ENCODE measurements at regions not wholly inside any gene's neighbourhood (a gene's known extent, or its start where the extent isn't known, plus 50 kb on each side); places are given as distances from the start of the nearest gene placed in this dataset.

GRCh38 chr5:175378444-175379028, 65.4 kb downstream of the DRD1 start:
- Mint-ChIP-seq H3K9me3 (peaks cover 5% of the 10 kb centered on the region), H3K4me3 (no peak overlapping the region), H3K36me3 (ENCODE audit: low read depth) (no peaks in the 10 kb centered on the region), H3K27ac (ENCODE audit: unreplicated experiment) (no peak overlapping the region), H3K27me3 (ENCODE audit: low read depth) (peaks cover 15% of the 10 kb centered on the region), H3K4me1 (peaks cover 8% of the 10 kb centered on the region)
- TF ChIP-seq CTCF (conservative IDR thresholded peaks at IDR 0.05): no peak
- DNase-seq (ENCODE audit: low read depth, low spot score): no peak

GRCh38 chr5:175377816-175378215, 66.2 kb downstream of the DRD1 start:
- Mint-ChIP-seq H3K36me3 (ENCODE audit: low read depth) (no peaks in the 10 kb centered on the region), H3K4me3 (no peak overlapping the region), H3K9me3 (peaks cover 5% of the 10 kb centered on the region), H3K4me1 (peaks cover 1% of the 10 kb centered on the region), H3K27me3 (ENCODE audit: low read depth) (peaks cover 15% of the 10 kb centered on the region), H3K27ac (ENCODE audit: unreplicated experiment) (no peak overlapping the region)
- no peak for TF ChIP-seq CTCF (conservative IDR thresholded peaks at IDR 0.05)
- DNase-seq (ENCODE audit: low read depth, low spot score): no peak

- Mint-ChIP-seq H3K36me3 (ENCODE audit: low read depth) (no peaks in the 10 kb centered on the region), H3K9me3 (peaks cover 5% of the 10 kb centered on the region), H3K4me1 (no peaks in the 10 kb centered on the region), H3K27ac (ENCODE audit: unreplicated experiment) (no peak overlapping the region), H3K4me3 (no peak overlapping the region), H3K27me3 (ENCODE audit: low read depth) (peaks cover 12% of the 10 kb centered on the region)
- DNase-seq (ENCODE audit: low read depth, low spot score): no peak
- TF ChIP-seq CTCF (conservative IDR thresholded peaks at IDR 0.05): no peak
Observed at GRCh38 chr5:175374166-175374875, 69.7 kb downstream of the DRD1 start.

DNA sequence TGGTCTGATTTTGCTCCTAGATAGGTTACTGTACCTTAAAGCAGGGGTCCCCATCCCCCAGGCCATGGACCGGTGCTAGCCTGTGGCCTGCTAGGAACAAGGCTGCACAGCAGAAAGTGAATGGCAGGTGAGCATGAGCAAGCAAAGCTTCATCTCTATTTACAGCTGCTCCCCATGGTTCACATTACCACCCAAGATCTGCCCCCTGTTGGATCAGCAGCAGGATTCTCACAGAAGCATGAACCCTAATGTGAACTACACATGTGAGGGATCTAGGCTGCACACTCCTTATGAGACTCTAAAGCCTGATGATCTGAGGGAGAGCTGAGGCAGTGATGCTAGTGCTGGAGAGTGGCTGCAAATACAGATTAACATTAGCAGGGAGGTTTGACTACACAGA, 78.1 kb downstream of the DRD1 start:
- Mint-ChIP-seq H3K4me1 (no peaks in the 10 kb centered on the region), H3K36me3 (ENCODE audit: low read depth) (no peaks in the 10 kb centered on the region), H3K27ac (ENCODE audit: unreplicated experiment) (no peak overlapping the region), H3K9me3 (no peaks in the 10 kb centered on the region), H3K4me3 (no peak overlapping the region), H3K27me3 (ENCODE audit: low read depth) (peaks cover 19% of the 10 kb centered on the region)
- no peak for DNase-seq (ENCODE audit: low read depth, low spot score)
- TF ChIP-seq CTCF (conservative IDR thresholded peaks at IDR 0.05): no peak

DNA sequence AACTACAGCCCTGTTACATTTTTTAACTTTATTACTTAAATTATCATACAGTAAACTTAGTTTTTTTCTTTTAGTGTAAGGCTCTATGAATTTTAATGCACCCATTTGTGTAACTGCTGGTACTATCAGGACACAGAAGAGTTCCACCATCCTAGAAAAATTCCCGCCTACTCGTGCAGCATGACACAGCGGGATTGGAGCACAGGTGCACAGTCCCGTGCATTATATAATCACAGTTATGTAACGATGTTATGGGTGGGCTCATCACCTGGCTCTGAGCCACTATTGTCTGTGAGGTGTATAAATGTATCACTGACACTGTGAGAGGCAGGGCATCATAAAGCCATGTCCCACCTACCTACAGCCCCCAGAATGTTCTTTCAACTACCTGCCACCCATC, 80.7 kb downstream of the DRD1 start:
- Mint-ChIP-seq H3K27ac (ENCODE audit: unreplicated experiment) (no peak overlapping the region), H3K9me3 (no peaks in the 10 kb centered on the region), H3K4me3 (no peak overlapping the region), H3K4me1 (no peaks in the 10 kb centered on the region), H3K36me3 (ENCODE audit: low read depth) (no peaks in the 10 kb centered on the region), H3K27me3 (ENCODE audit: low read depth) (peaks cover 23% of the 10 kb centered on the region)
- TF ChIP-seq CTCF (conservative IDR thresholded peaks at IDR 0.05): no peak
- no peak for DNase-seq (ENCODE audit: low read depth, low spot score)

Measured in neural crest cell (in vitro differentiated cells).